ENCODE measurements at regions not wholly inside any gene's neighbourhood (a gene's known extent, or its start where the extent isn't known, plus 50 kb on each side); places are given as distances from the start of the nearest gene placed in this dataset.

DNA sequence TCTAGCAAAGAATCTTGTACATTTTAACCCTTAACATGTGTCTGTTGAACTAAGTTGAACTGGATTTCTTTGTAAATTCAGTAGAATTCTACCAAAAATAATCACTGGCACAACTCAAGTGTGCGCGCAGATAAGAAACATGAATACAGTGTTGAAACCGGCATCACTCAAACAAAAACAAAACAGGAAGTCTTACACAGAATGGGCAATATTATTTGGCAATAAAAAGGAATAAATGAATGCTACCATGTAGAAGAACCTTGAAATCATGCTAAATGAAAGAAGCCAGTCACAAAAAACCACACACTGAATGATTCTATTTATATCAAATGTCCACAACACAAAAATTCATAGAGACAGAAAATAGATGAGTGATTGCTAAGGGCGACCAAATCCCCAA lies 102.9 kb upstream of the ZFHX3 start:
- Histone ChIP-seq H3K4me3 (no peak overlapping the region), H3K9me3 (no peaks in the 10 kb centered on the region), H3K27me3 (no peaks in the 10 kb centered on the region), H3K27ac (no peak overlapping the region), H3K4me1 (no peaks in the 10 kb centered on the region), H3K36me3 (no peaks in the 10 kb centered on the region)
- TF ChIP-seq, protein P1, sequence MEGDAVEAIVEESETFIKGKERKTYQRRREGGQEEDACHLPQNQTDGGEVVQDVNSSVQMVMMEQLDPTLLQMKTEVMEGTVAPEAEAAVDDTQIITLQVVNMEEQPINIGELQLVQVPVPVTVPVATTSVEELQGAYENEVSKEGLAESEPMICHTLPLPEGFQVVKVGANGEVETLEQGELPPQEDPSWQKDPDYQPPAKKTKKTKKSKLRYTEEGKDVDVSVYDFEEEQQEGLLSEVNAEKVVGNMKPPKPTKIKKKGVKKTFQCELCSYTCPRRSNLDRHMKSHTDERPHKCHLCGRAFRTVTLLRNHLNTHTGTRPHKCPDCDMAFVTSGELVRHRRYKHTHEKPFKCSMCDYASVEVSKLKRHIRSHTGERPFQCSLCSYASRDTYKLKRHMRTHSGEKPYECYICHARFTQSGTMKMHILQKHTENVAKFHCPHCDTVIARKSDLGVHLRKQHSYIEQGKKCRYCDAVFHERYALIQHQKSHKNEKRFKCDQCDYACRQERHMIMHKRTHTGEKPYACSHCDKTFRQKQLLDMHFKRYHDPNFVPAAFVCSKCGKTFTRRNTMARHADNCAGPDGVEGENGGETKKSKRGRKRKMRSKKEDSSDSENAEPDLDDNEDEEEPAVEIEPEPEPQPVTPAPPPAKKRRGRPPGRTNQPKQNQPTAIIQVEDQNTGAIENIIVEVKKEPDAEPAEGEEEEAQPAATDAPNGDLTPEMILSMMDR (IDR thresholded peaks at IDR 0.05) = no peak
- DNase-seq (ENCODE audit: low spot score) = no peak

DNA sequence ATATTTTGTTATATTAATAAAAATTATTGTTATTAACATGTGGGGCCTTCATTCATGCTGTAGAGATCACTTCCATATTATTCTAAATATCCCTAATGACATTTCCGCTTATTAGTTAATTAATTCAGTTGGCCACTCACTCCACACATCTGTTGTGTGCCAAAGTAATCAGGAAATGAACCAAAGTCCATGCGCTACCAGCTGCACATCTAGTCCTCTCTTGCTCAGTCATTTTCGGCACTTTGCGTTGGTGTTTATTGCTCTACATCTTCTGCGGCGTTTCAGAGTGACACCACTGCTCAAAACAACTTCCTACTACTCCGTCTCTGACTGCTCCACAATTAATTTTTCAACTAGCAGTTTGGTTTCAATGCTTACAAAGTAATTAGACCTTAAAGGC lies 101.4 kb upstream of the ZFHX3 start:
- Histone ChIP-seq H3K36me3 (no peaks in the 10 kb centered on the region), H3K4me1 (no peaks in the 10 kb centered on the region), H3K9me3 (no peaks in the 10 kb centered on the region), H3K27ac (no peak overlapping the region), H3K27me3 (no peaks in the 10 kb centered on the region), H3K4me3 (no peak overlapping the region)
- TF ChIP-seq, protein P1 (IDR thresholded peaks at IDR 0.05) = no peak
- DNase-seq (ENCODE audit: low spot score) = no peak

DNA sequence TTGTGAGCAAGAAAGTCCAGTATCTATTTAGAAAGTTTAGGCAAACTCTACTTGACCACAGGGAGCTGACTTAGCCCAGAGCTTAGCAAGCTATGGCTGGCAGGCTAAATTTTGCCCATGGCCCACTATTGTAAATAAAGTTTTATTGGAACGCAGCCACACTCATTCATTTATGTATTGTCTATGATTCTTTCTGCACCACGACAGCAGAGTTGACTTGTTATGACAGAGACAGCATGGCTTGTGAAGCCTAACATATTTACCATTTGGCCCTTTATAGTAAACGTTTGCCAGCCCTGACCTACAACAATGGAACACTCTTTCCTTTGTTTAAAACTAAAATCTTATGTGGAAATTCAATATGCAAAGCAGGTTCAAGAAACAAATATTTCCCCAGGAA lies 100.0 kb upstream of the ZFHX3 start:
- no peaks in the 10 kb centered on the region for H3K4me1 ChIP-seq
- no peak overlapping the region for H3K4me3 ChIP-seq
- no peak for DNase-seq (ENCODE audit: low spot score)
- no peaks in the 10 kb centered on the region for H3K27me3 ChIP-seq
- H3K9me3 ChIP-seq = no peaks in the 10 kb centered on the region
- TF ChIP-seq, protein P1 (IDR thresholded peaks at IDR 0.05) = no peak
- H3K36me3 ChIP-seq = no peaks in the 10 kb centered on the region
- no peak overlapping the region for H3K27ac ChIP-seq

DNA sequence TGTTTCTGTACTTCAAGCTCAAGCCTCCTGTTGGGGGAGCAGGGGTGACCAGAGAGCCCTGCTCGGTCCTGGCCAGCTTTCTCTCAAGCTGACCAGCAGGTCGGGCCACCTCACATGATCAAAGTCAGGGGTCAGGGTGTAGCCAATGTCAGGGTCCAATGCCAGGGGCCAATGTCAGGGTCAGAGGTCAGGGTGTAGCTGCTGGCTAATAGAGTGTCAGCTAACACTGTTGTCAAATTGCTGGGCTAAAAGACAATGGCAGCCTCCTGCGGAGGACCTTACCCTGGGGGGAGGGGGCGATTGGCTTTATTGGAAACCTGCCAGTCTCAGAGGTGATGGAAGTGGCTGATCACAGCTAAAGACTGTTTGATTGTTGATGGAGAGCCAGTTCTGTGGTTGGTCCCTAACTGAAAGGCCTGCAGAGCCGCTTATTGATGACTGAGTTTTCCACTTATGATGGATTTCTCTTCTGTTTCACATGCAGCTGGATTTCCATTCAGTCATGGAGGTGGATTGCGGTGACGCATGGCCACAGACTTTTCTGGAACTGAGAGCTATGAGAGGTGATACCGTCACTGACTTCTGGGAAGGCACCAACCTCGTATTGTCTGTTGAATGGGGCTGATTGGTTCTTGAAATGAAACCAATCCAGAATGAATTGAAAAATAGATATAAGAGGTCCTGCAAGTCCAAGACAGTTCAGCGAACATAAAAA lies 97.4 kb upstream of the ZFHX3 start:
- no peaks in the 10 kb centered on the region for H3K9me3 ChIP-seq
- TF ChIP-seq, protein P1 (IDR thresholded peaks at IDR 0.05) = no peak
- no peaks in the 10 kb centered on the region for H3K27me3 ChIP-seq
- H3K27ac ChIP-seq = no peak overlapping the region
- no peak for DNase-seq (ENCODE audit: low spot score)
- H3K36me3 ChIP-seq = no peaks in the 10 kb centered on the region
- no peak overlapping the region for H3K4me3 ChIP-seq
- no peaks in the 10 kb centered on the region for H3K4me1 ChIP-seq

DNA sequence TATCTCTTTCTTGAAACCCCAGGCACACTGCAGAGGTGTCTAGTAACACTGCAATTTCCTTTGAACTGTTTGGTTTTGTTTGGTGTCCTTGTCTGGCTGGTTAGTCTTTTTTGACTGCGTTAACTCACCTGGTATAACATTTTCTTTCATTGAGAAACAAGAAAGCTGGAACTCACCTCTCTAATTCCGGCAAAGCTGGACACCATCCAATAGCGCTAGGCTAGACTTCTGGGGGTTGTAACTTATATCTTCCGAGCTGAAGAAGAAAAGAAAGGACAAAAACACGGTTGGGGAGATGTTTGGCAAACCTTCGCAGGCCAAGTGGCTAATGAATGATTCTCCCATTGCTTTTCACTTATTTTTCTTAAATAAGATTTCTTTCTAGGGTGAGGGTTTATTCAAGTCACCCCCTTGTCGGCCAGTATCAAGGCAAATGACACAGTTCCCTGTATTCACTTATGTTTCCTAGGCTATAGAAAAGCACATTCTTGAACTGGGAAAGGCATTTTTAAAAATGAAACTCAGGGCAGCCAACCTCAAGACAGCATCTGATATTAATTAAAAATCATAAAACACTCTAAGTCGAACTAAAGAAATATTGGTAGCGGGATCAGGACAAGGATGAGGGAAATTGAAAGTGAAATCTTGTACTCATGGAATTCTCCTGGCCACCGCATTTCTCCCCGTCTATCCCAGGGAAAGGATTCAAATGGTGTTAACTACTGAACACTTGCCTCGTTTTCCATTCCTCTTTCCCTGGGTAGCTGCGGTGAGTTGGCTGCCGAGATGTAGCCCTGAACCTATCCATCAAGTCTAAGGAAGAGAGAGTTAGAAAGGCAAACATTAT lies 95.9 kb upstream of the ZFHX3 start:
- Histone ChIP-seq H3K4me1 (no peaks in the 10 kb centered on the region), H3K36me3 (no peaks in the 10 kb centered on the region), H3K9me3 (no peaks in the 10 kb centered on the region), H3K27ac (peak overlapping the region; percentile 57 to 62), H3K27me3 (no peaks in the 10 kb centered on the region), H3K4me3 (peak overlapping the region; percentile 26 to 38)
- no peak for DNase-seq (ENCODE audit: low spot score)
- TF ChIP-seq, protein P1 (IDR thresholded peaks at IDR 0.05) = no peak
